Myocyte (in vitro differentiated cells): ENCODE measurements at regions not wholly inside any gene's neighbourhood (a gene's known extent, or its start where the extent isn't known, plus 50 kb on each side); places are given as distances from the start of the nearest gene placed in this dataset.

Source experiments
- DNase-seq: peaks from one replicate; pipeline ENCODE4 v3.0.0-alpha.2; 2012; ENCODE audit warnings: low read depth

- DNase-seq, result peak; percentile 80
Observed at GRCh38 chr3:106728315-106729098, 648.7 kb upstream of the CCDC54 start.

GRCh38 chr3:106729481-106729880, 647.8 kb upstream of the CCDC54 start:
- peak; percentile 57 for DNase-seq

- DNase-seq, result no peak
Observed at GRCh38 chr3:106731230-106731629, 646.0 kb upstream of the CCDC54 start.

GRCh38 chr3:106734712-106735111, 642.5 kb upstream of the CCDC54 start:
- DNase-seq, result no peak

- DNase-seq, result no peak
Observed at GRCh38 chr3:106737265-106737664, 640.0 kb upstream of the CCDC54 start.

- DNase-seq, result peak; percentile 28
Observed at GRCh38 chr3:106740116-106740515, 637.1 kb upstream of the CCDC54 start.

GRCh38 chr3:106745344-106746168, 631.7 kb upstream of the CCDC54 start:
- no peak for DNase-seq

GRCh38 chr3:106746286-106746685, 631.0 kb upstream of the CCDC54 start:
- DNase-seq, result no peak

GRCh38 chr3:106748472-106749262, 628.6 kb upstream of the CCDC54 start:
- no peak for DNase-seq

- no peak for DNase-seq
Observed at GRCh38 chr3:106750092-106750491, 627.1 kb upstream of the CCDC54 start.

GRCh38 chr3:106755336-106755735, 621.9 kb upstream of the CCDC54 start:
- DNase-seq, result no peak

GRCh38 chr3:106756901-106757300, 620.3 kb upstream of the CCDC54 start:
- no peak for DNase-seq

- no peak for DNase-seq
Observed at GRCh38 chr3:106758459-106758858, 618.8 kb upstream of the CCDC54 start.

GRCh38 chr3:106759731-106760130, 617.5 kb upstream of the CCDC54 start:
- no peak for DNase-seq

GRCh38 chr3:106765342-106765741, 611.9 kb upstream of the CCDC54 start:
- DNase-seq, result peak; percentile 60

- DNase-seq, result no peak
Observed at GRCh38 chr3:106768941-106769480, 608.2 kb upstream of the CCDC54 start.

- no peak for DNase-seq
Observed at GRCh38 chr3:106773795-106774194, 603.4 kb upstream of the CCDC54 start.

GRCh38 chr3:106783231-106783630, 594.0 kb upstream of the CCDC54 start:
- DNase-seq, result no peak

GRCh38 chr3:106789276-106789675, 588.0 kb upstream of the CCDC54 start:
- no peak for DNase-seq

- no peak for DNase-seq
Observed at GRCh38 chr3:106792716-106793115, 584.5 kb upstream of the CCDC54 start.

- DNase-seq, result no peak
Observed at GRCh38 chr3:106794442-106794841, 582.8 kb upstream of the CCDC54 start.
